Posterior vena cava (tissue), 2 donors: ENCODE measurements at regions not wholly inside any gene's neighbourhood (a gene's known extent, or its start where the extent isn't known, plus 50 kb on each side); places are given as distances from the start of the nearest gene placed in this dataset.
"Not testable (repeated sequence)": the region's sequence is repeated elsewhere in the genome, so short reads cannot be mapped to it uniquely, and the experiment has no call there.

ENCODE experiments used
- DNase-seq: peaks from one replicate; pipeline ENCODE4 v3.0.0-alpha.2; 2020; ENCODE audit warnings: low spot score
- intact Hi-C, 2 donors: fragments of 100-400 bp; cut with DNase I; formaldehyde crosslinking; loops; one replicate each; pipeline versions ENCODE4 v1.14.1 to v1.14.2; 2022 to 2023
- donor health status: DM: yes; HTN: yes; CAD: no.
- donor health status: DM: yes; HTN: yes; CAD: no.

DNA sequence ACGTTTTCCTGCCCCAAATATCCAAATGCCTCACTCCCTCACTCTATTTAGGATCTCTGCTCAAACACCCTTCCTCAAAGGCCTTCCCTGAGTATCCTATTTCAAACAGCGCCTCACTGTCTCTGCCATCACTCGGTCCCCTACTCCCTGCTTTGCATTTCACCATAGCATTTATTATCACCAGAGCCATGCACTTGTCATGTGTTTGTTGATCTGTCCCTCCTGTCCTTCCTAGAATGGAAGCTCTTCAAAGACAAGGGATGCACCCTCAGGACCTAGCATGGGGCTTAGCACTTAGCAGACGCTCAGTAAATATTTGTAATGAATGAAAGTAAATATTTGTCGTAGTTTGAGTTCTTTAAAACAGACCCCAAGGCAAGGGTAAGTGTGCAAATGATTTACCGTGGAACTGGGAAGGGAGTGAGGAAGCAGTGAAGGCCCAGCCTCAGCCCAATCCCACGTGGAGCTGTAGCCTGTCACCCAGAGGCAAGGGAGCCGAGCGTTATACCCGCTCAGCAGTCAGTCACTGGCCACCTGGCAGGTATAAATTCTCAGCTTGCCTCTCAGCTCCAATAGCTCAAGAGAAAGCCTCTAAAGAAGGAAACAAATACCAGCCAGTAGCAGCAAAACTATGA lies 97.7 kb upstream of the KIF2A start:
- intact Hi-C loops = no loop called here
- no peak for DNase-seq

DNA sequence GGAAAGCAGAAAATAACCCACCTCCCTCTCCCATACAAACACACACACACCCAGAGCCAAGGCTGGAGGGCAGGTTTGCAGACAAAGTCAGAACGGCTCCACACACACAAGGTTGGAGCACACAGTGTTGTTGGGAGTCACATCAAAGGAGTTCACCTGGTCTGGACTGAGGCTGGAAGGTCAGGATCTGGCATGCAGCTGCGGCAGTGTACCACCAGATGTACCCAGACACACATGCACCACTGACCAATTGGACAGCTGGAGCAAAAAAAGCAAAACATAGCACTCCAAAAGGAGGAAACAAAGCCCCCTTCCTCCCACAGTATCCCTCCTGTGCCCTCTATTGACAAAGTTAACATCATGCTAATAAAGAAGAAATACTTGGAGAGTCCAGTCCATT lies 94.6 kb upstream of the KIF2A start:
- intact Hi-C loops = no loop called here

DNA sequence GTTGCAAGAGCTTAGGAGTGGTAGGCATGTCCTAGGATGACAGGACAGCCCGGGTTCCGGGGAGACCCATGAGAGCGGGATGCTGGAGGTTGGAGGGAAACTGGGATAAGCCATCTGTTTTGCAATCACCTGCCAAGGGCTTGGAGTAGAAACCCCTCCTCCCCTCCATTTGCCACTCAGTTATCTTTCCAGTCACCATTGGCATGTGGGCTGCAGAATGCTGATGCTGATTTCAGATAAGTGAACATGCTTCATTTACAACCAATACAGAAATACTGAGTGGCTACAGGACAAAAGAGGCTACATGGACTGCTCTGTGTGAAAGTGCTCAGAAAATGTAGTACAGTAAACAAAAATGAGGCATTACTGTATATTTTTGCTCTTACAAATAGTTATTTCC lies 93.4 kb upstream of the KIF2A start:
- intact Hi-C loops = no loop called here
- DNase-seq = no peak

More for the DNA sequence above, 94.6 kb upstream of the KIF2A start:
- no peak for DNase-seq

DNA sequence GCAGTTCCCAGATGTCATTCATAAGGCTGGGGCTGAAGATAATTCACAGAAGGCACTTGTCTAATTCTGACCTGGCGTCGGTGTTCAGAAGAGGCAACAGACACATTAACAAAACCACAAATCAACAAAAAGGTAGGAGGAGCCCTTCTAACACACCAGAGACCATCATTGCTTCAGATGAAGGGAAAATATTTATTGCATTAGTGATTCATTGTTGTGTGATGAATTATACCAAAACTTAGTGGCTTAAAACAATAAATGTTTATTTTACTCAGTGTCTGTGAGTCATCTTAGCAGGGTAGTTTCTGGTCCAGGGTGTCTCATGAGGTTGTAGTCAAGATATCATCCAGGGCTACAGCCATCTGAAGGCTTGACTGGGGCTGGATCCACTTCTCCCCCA lies 91.3 kb upstream of the KIF2A start:
- DNase-seq = no peak
- intact Hi-C loops = no loop called here

DNA sequence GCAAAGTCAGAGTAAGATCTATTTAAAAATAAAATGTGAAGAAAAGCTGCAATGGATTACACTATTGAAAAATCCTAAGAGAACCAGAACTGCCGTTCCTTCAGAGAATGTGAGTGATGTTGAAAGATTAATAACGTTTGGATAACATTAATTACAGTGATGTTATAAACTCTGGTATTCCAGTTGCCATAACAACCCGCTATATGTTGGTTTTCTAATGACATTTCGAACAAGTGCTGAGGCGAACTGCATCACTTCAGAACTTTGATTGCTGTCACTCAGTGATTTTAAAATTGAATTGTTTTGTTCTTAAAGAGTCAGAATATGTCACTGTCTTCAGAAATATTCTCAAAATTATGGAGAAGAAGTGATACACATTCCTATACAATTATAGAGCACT lies 89.4 kb upstream of the KIF2A start:
- intact Hi-C loops, DNase-seq: not testable (repeated sequence)

DNA sequence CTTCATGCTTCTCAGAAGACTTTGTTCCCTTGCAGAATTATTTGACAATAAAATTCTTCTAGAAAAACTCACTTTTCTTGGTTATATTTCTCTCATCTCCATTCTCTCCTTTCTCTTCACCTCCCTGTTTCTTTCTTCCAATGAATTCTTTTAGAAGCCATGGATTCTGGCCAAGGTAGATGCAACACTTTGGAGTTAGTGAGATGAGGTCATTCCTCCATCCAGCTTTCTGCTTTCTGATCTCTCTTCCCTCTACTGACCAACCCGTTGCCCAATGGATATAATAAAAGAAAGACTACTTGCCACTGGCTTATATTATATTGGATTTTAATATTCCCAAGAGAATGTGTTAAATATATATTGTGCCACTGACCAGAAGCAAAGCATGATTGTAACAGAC lies 88.9 kb upstream of the KIF2A start:
- intact Hi-C loops, DNase-seq: not testable (repeated sequence)

DNA sequence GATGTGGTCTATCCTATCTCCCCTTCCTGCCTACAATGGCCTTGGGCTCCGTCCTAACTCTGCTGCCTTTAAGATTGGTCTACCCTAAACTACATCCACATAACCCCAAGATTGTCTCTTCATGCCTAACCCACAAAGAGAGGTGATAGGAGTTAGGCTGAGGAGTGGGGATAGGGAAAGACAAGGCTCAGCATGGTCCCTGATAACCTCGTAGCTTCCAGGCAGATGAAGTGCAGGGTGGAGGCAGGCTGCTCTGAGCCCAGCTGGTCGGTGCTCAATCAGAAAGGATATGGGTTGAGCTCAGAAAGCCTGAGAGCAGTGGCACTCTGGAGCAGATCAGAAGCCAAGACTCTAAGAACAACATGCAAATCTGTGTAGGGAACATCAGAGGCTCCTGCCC lies 87.1 kb upstream of the KIF2A start:
- intact Hi-C loops, DNase-seq: not testable (repeated sequence)

DNA sequence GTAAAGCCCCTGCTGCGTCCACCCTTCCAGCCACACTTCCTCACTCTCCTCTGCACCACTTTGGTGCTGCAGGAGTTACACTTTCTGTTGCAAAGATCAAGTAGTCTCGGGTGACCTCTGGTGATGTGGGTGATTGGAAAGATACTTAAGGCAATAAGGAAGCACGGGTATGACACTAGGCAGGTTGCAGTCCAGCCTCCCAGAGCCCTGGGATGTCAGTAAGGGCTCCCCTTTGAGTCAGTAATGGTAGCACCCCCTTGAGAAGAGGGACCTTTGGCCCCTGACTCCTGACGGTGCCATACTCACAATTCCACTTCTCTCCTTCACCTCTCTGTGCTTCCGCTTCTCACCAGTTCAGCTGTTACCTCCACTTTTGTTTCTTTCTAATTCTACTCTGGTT lies 84.1 kb upstream of the KIF2A start:
- intact Hi-C loops = loop anchor here (5.0 to 10.0 kb wide), 2 partner anchors 125 to 133 kb away; no protein-coding TSS in a partner anchor

DNA sequence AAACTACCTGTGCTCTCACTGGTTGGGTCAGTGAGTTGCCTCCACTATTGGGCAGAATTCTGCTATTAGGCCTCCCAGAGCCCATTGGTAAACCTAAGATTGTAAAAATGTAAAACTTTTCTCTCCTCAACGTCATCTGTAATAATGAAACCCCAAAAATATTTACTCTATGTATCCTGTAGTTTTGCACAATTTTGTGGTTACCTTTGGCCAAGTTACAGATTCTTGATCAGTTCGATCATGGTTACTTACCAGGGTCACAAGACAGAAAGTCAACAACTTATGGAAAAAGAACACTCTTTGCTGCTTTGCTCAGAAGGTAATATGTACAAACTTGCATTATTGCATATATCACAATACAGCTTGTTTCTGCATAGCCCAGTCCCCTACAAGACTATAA lies 83.7 kb upstream of the KIF2A start:
- DNase-seq = not testable (repeated sequence)
- intact Hi-C loops = loop anchor here (5.0 to 10.0 kb wide), 2 partner anchors 125 to 132 kb away; no protein-coding TSS in a partner anchor

More for the DNA sequence above, 84.1 kb upstream of the KIF2A start:
- not testable (repeated sequence) for DNase-seq

DNA sequence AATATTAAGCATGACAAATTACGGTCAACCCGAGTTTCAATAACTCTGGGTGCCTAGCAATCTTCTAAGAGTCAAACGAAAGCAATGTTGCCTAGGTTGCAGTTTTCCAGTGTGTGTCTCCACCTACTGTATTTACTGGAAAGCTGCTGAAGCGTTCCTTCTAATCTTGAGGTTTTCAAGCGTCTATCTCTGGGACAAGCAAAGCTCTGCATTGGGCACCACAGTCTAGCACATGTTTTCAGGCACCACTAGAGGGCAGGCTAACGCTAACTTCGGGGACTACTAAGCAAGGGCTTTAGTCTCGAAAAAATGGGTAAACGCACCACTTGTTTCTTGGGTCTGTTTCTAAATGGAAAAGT lies 82.7 kb upstream of the KIF2A start:
- DNase-seq = peak; percentile 90
- intact Hi-C loops = loop anchor here (5.0 to 10.0 kb wide), 2 partner anchors 124 to 132 kb away; no protein-coding TSS in a partner anchor

DNA sequence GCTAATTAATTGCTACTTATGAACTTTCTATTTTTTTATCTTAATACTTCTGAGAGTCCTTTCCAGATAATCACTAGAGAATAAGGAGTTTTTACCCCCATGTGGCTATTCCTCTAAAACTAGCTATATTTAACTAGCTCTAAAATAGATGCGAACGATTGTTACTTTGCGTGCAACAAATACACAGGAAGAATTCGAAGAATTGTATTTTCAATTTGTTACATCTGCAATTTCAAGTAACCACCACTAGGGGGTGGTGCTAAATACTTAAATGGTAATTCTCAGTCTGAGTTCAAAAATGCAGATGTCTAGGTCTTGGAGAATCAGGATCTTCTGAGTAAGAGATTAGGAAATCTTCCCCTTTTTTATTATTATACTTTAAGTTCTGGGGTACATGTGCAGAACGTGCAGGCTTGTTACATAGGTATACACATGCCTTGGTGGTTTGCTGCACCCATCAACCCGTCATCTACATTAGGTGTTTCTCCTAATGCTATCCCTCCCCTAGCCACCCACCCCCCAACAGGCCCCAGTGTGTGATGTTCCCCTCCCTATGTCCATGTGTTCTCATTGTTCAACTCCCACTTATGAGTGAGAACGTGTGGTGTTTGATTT lies 80.9 kb upstream of the KIF2A start:
- not testable (repeated sequence) for DNase-seq
- intact Hi-C loops = loop anchor here (5.0 to 10.0 kb wide), 2 partner anchors 122 to 130 kb away; no protein-coding TSS in a partner anchor

DNA sequence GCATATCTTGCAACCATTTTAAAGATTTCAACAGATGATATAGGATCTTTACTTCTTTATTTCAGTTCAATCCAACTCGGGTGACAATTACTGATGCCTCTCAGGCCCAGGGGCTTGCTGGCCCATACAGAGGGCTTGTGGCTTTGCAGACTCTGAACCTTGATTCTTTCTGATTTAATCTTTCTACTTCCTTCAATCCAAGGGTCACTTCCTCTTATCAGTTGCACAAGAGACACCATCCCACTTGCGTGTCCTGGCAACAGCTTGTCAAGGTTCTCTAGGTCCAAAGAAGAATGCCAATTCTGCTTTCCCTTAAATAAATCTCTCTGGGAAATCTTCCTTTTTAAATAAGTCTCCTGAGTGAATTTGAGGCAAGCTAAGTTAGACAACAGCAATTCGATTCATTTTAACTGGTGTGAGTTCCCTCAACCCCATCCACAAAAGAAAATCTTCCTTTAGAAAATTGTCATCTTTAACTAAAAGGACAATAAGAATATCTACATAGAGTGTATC lies 75.1 kb upstream of the KIF2A start:
- DNase-seq, intact Hi-C loops: not testable (repeated sequence)

DNA sequence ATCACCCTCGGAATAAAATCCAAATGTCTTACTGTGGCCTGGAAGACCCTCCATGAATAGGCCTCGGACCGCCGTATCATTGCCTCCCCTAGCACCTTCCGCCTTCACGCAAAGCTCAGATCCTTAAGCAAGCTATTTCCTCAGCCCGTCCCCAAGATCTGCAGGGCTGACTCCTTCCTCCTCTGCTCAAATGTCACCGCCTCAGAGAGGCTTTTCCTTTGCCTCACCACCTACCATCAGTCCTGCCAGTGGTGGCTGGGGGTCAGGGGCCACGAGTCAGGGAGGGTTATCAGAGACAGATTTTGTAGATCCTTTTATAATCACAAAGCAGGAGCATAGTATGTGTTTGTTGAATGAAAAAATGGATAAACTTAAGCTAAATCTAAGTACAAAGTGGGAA lies 74.4 kb upstream of the KIF2A start:
- intact Hi-C loops = no loop called here
- no peak for DNase-seq

DNA sequence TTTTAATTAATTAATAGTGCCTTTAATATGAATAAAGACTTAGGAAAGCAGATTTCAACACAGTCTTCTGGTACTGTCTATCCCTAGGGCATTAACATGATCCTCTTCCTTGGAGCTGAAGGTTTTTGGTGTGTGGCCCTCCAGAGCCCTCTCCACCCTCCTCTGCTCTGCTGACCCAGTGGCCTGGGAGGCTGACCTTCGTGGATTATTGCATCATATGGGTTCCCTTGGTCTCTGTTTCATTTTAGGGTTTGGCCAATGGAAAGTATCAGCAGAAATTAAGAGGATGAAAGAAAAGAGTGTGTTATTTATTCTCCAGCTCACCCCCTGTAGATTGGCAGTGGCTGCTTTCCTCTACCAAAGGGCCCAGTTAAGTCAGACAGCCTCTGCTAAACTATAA lies 73.8 kb upstream of the KIF2A start:
- DNase-seq, intact Hi-C loops: not testable (repeated sequence)

DNA sequence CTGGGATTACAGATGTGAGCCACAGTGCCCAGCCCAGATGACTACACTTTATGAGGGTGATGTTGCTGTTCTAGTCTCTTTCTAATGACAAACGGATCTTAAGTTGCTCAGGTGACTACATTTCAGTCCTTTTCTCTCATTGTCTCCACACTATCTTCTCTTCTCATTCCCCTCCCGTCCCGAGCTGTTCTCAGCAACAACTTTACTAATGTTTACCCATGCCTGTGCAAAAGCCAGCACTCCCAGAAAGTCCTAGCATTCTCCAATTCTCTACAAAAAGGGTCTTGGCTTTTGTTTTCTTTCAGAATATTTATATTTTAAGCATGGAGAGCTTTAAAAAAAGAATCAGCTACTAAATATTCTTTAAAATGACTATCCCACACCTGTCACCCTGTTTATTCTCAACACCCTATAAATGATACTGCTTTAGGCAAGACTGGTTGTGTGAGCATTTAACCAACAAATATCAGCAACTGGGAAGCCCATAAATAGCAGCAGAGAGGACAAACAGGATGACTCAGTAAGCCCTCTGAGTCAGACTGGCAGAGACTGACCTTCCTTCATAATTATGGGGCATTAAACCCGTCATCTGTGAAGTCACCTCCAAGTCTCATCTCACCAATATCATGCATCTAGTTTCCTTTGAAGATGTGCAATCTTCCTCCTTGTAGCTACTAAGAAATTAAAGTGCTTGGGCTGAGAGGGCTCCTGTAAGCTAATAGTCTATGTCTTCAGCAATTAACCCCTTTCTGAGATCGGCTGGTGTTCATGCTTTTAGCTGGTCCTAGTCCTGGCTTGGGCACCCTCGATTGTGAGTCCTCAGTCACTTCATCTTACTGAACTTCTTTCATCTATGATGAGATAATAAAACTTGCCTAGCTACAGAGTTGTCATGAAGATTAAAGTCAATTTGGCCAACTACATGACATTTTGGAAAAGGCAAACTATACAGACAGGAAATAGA lies 72.6 kb upstream of the KIF2A start:
- DNase-seq, intact Hi-C loops: not testable (repeated sequence)

DNA sequence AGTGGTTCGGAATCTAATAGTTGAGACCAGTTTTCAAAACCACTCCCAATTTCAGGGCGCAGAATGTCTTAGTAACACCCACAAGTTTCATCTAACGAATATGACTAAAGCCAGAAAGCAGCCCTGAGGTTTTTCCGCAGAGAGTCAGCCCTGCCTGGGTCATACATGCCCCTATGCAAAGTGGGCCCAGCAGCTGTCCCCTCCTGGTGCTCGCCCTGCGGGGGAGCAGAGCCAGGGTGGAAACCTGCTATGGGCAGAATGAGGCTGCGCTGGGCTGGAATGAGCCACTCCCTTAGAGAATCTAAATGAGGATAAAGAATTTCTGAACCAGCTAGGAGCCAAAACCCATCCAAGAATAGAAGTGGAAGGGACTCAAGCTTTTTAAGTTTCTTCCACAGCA lies 69.4 kb upstream of the KIF2A start:
- intact Hi-C loops, DNase-seq: not testable (repeated sequence)

DNA sequence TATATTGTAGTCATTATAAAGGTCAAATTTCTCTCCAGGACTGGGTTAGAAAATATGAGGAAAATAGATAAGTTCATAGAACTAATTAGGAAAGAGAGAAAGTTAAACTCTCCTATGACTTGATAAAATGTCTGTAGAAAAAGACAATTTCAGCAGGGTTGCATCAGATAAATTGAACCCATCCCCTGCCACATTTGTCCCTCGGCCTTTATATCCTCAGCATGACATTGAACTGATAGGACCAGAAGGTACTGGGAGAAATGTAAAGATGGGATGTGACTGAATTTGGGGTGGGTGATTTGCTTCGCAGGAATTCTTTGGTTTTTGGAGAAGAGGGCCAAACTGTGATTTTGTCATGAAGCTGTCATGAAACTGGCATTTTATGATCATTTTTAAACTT lies 68.1 kb upstream of the KIF2A start:
- intact Hi-C loops, DNase-seq: not testable (repeated sequence)

DNA sequence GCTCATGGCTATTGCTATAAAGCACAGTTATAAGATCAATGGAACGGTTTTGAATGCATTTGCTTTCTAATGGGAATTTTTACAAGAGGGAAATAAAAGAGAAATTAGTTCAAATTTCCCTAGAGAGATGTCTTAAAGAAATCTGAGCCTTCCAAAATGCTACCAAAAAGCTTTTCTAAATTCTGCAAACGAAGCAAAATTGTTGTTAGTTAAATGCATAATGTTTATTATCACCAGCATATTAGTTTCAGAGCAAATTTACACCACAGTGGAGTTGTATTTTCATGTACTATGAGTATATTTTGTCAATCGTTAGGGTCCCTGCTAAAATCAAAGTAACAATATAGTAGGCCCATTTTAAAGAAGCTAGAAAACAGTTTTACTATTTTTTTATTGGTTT lies 67.4 kb upstream of the KIF2A start:
- intact Hi-C loops, DNase-seq: not testable (repeated sequence)

DNA sequence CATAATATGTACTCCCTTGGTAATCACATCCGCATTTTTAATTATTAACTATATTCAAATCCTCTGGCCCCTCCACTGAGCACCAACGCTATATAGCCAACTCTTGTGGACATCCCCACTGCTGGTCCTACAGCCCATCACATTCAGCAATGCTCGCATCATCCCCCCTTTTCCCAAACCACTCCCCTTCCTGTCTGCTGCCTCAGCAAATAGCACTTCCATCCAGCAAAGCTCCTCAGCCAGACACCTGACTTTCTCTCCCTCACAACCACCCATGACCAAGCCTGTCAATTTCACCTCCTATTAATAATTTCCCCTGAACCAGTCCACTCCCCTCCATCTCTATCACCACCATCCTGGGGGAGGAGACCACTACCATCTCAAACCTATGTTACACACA lies 65.5 kb upstream of the KIF2A start:
- DNase-seq, intact Hi-C loops: not testable (repeated sequence)

DNA sequence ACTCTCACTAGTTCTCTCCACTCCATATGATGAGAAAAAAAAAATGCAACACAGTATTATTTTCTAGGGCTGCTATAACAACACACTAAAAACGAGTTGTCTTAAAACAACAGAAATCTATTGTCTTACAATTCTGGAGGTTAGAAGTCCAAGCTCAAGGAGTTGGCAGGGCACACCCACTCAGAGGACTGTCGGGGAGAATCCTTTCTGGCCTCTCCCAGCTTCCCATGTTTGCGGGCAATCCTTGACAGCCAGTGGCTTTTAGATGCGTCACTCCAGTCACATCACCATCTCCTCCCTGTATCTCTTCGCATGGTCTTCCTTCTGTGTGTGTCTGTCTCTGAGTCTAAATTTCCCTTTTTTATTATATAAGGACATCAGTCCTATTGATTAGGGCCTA lies 64.0 kb upstream of the KIF2A start:
- intact Hi-C loops, DNase-seq: not testable (repeated sequence)
